Endothelial cell of umbilical vein (primary cell): ENCODE measurements at regions not wholly inside any gene's neighbourhood (a gene's known extent, or its start where the extent isn't known, plus 50 kb on each side); places are given as distances from the start of the nearest gene placed in this dataset.

Source experiments
- BruUV-seq: library from RNA; stranded (reverse); fragments of 400-500 nt; replicated peaks from 2 replicates; lab custom pipeline; 2021; lab: Mats Ljungman, UMichigan
- CTCF ChIA-PET: fragments of 300-600, 350-600 bp; sonication (Branson Sonifier 250); formaldehyde crosslinking; loops from one replicate; lab custom pipeline; 2021; ENCODE audit warnings: antibody characterized with exemption, inconsistent platforms; lab: Charles Lee
- POLR2A ChIA-PET: fragments of 300-600, 350-600 bp; sonication (Branson Sonifier 250); formaldehyde crosslinking; loops from one replicate; lab custom pipeline; 2021; ENCODE audit warnings: antibody characterized with exemption, inconsistent platforms; lab: Charles Lee
- DNase-seq: peaks from one replicate; pipeline ENCODE4 v3.0.0-alpha.2; 2011; ENCODE audit warnings: low read depth, low spot score
- FAIRE-seq: peaks from 2 replicates; lab custom pipeline; 2011; peaks lifted over from hg19 to GRCh38; lab: Jason Lieb, UNC
- H2AFZ ChIP-seq: 2 replicates; pipeline ENCODE4 v1.6.0; 2012; ENCODE audit warnings: low read depth, low read length, control low read depth, inconsistent platforms
- H3K27ac ChIP-seq: 2 replicates; pipeline ENCODE4 v1.5.1; 2011; ENCODE audit warnings: low read depth, mild to moderate bottlenecking, control low read depth, low read length, moderate library complexity; ENCODE audit not compliant: insufficient read depth
- H3K27me3 ChIP-seq, 2 experiments: 2 replicates each; pipeline versions ENCODE4 v1.6.0 to v1.6.1; 2011; ENCODE audit warnings: low read length in 2 of 2, mixed read lengths in 1 of 2; ENCODE audit not compliant: control insufficient read depth in 2 of 2, insufficient read depth in 2 of 2
- H3K36me3 ChIP-seq, 2 experiments: 2 replicates in 1 of 2; 3 replicates in 1 of 2; pipeline ENCODE4 v1.5.1; 2011; ENCODE audit warnings: low read length in 2 of 2, mild to moderate bottlenecking in 1 of 2, moderate library complexity in 1 of 2; ENCODE audit not compliant: control insufficient read depth in 2 of 2, insufficient read depth in 2 of 2; ENCODE audit errors: extremely low read depth in 1 of 2
- H3K4me1 ChIP-seq: 3 replicates; pipeline ENCODE4 v1.5.1; 2011; ENCODE audit warnings: mild to moderate bottlenecking, low read length; ENCODE audit not compliant: control insufficient read depth, insufficient read depth; ENCODE audit errors: extremely low read depth
- H3K4me2 ChIP-seq: 2 replicates; pipeline ENCODE4 v1.6.1; 2011; ENCODE audit warnings: low read length, control low read depth, mixed read lengths; ENCODE audit not compliant: insufficient read depth
- H3K4me3 ChIP-seq, 3 experiments: fragments of 200-600 bp in 1 of 3; sonication (generic), shearing (Covaris generic) in 1 of 3; replicated peaks in 1 of 3; 2 replicates each; pipeline ENCODE4 v1.5.1; 2011 to 2016; ENCODE audit warnings: control low read depth in 3 of 3, low read length in 3 of 3, mild to moderate bottlenecking in 2 of 3, inconsistent platforms in 1 of 3, low read depth in 1 of 3, moderate library complexity in 1 of 3; ENCODE audit not compliant: insufficient read depth in 1 of 3
- H3K79me2 ChIP-seq: 2 replicates; pipeline ENCODE4 v1.6.0; 2012; ENCODE audit warnings: low read length, inconsistent platforms; ENCODE audit not compliant: control insufficient read depth, insufficient read depth
- H3K9ac ChIP-seq: replicated peaks from 2 replicates; pipeline ENCODE3; 2011; ENCODE audit warnings: low read length, control low read depth; ENCODE audit not compliant: insufficient read depth; ENCODE audit errors: extremely low read depth
- H3K9me1 ChIP-seq: replicated peaks from 3 replicates; pipeline ENCODE4 v1.6.0; 2011; ENCODE audit warnings: mild to moderate bottlenecking, low read length; ENCODE audit not compliant: control insufficient read depth, insufficient read depth; ENCODE audit errors: extremely low read depth
- H3K9me3 ChIP-seq: replicated peaks from 2 replicates; pipeline ENCODE4 v1.5.1; 2012; ENCODE audit warnings: low read length, inconsistent platforms; ENCODE audit not compliant: control insufficient read depth, insufficient read depth
- H4K20me1 ChIP-seq: replicated peaks from 2 replicates; pipeline ENCODE3; 2011; ENCODE audit warnings: mild to moderate bottlenecking, low read length; ENCODE audit not compliant: control insufficient read depth, insufficient read depth; ENCODE audit errors: extremely low read depth
- CTCF ChIP-seq, 2 donors: IDR thresholded peaks; 1 replicate in 1 of 2; 2 replicates in 1 of 2; pipeline ENCODE4 v1.5.1; 2011; ENCODE audit warnings: low read length in 2 of 2, mild to moderate bottlenecking in 2 of 2, moderate library complexity in 2 of 2, control low read depth in 1 of 2, inconsistent platforms in 1 of 2, low read depth in 1 of 2; ENCODE audit not compliant: insufficient read depth in 1 of 2; ENCODE audit errors: extremely low read depth in 1 of 2
- EZH2 ChIP-seq: IDR thresholded peaks from 2 replicates; pipeline ENCODE4 v1.6.1; 2012; ENCODE audit warnings: borderline replicate concordance, low read depth, mild to moderate bottlenecking, moderate library complexity, low read length, inconsistent platforms; ENCODE audit not compliant: severe bottlenecking
- FOS ChIP-seq: IDR thresholded peaks from 2 replicates; pipeline ENCODE4 v1.6.1; 2011; ENCODE audit warnings: mild to moderate bottlenecking, low read length, moderate library complexity, borderline replicate concordance; ENCODE audit not compliant: insufficient read depth
- GATA2 ChIP-seq: IDR thresholded peaks from 2 replicates; pipeline ENCODE4 v1.7.0; 2011; ENCODE audit warnings: low read depth, mild to moderate bottlenecking, moderate library complexity, mixed read lengths, low read length; ENCODE audit not compliant: insufficient read length, insufficient read depth
- JUN ChIP-seq: IDR thresholded peaks from 2 replicates; pipeline ENCODE4 v1.6.1; 2011; ENCODE audit warnings: borderline replicate concordance, low read depth; ENCODE audit not compliant: insufficient read length, insufficient read depth
- MAX ChIP-seq: IDR thresholded peaks from 2 replicates; pipeline ENCODE4 v1.6.1; 2011; ENCODE audit not compliant: insufficient read depth, insufficient read length
- MYC ChIP-seq: IDR thresholded peaks from one replicate; pipeline ENCODE4 v1.6.1; 2011; ENCODE audit warnings: mild to moderate bottlenecking, low read depth, low read length
- POLR2A ChIP-seq: IDR thresholded peaks from 2 replicates; pipeline ENCODE4 v1.6.1; 2012; ENCODE audit warnings: low read depth, mild to moderate bottlenecking, control low read depth, low read length
- POLR2AphosphoS5 ChIP-seq: IDR thresholded peaks from 2 replicates; pipeline ENCODE4 v1.6.1; 2012; ENCODE audit warnings: low read depth, mild to moderate bottlenecking, control low read depth, low read length, moderate library complexity; ENCODE audit not compliant: insufficient read depth
- dilution Hi-C: fragments of 300-500 bp; cut with MboI; formaldehyde crosslinking; loops from one replicate; pipeline ENCODE4 v1.15.0; 2019; ENCODE audit warnings: low sequenced_read_pairs; ENCODE audit not compliant: extremely low pct_ligation_motif_present
- intact Hi-C: fragments of 100-400 bp; cut with micrococcal nuclease; formaldehyde crosslinking; loops from one replicate; pipeline ENCODE4 v1.10.0; 2022

DNA sequence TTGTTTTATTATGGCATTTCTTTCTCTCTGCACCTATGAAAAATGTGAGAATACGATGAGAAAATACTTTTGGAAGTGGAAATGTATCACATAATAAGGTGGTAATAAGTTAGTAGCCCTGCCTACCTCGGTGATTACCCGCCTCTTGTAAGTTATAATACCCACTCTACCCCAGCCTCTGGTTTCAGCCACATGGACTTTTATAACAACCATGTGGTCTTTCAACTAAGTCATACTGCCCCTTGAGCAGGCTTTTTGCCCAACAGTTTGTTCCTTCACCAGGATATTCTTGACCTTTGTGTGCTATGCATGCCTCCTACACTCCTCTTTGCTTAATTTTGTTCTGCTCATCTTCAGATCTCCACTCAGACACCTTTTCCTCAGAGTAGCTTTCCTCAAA, 470.6 kb upstream of the ZWINT start:
- FAIRE-seq (no peak), DNase-seq (no peak)
- H3K9me1 ChIP-seq, result no peaks in the 10 kb centered on the region
- no peak overlapping the region for H3K27ac ChIP-seq
- no peaks in the 10 kb centered on the region for H3K4me1 ChIP-seq
- no peak overlapping the region for H3K4me2 ChIP-seq
- TF ChIP-seq FOS, result no peak
- TF ChIP-seq POLR2A, result no peak
- no peak for TF ChIP-seq GATA2
- no peak for TF ChIP-seq POLR2AphosphoS5
- no peak for TF ChIP-seq EZH2
- no peak for TF ChIP-seq JUN
- no peak for TF ChIP-seq MYC
- TF ChIP-seq CTCF (IDR thresholded peaks at IDR 0.05; ENCODE audit: extremely low read depth in 1 of 2, insufficient read depth in 1 of 2, low read depth in 1 of 2, low read length in 2 of 2), result no peak
- TF ChIP-seq MAX, result no peak
- no peaks in the 10 kb centered on the region for H3K36me3 ChIP-seq
- no peak overlapping the region for H3K9ac ChIP-seq
- no peak overlapping the region for H2AFZ ChIP-seq
- intact Hi-C loops, result no loop called here
- H3K79me2 ChIP-seq, result no peaks in the 10 kb centered on the region
- no peak overlapping the region for H3K4me3 ChIP-seq
- POLR2A ChIA-PET, result no interaction called here
- H4K20me1 ChIP-seq, result no peaks in the 10 kb centered on the region
- H3K27me3 ChIP-seq, result no peaks in the 10 kb centered on the region
- CTCF ChIA-PET, result interaction anchor here (0.6 kb wide), 1 partner anchor 10 kb away, joined by 3 read pairs; no protein-coding TSS in a partner anchor
- BruUV-seq, result no TSS peak
- peaks cover 2% of the 10 kb centered on the region for H3K9me3 ChIP-seq
- dilution Hi-C loops, result no loop called here
